IPS-NIHi11 (cell line): ENCODE measurements at regions not wholly inside any gene's neighbourhood (a gene's known extent, or its start where the extent isn't known, plus 50 kb on each side); places are given as distances from the start of the nearest gene placed in this dataset.
"Not testable (repeated sequence)": the region's sequence is repeated elsewhere in the genome, so short reads cannot be mapped to it uniquely, and the experiment has no call there.

ENCODE experiments used
- DNase-seq: peaks from one replicate; pipeline ENCODE4 v3.0.0; 2012; ENCODE audit warnings: mixed read lengths, low spot score

GRCh38 chr12:19666070-19666469 lies 226.8 kb downstream of the AEBP2 start:
- DNase-seq = no peak

GRCh38 chr12:19669793-19670192 lies 230.5 kb downstream of the AEBP2 start:
- DNase-seq = no peak

GRCh38 chr12:19671695-19672094 lies 232.4 kb downstream of the AEBP2 start:
- DNase-seq = no peak

GRCh38 chr12:19674437-19674836 lies 235.1 kb downstream of the AEBP2 start:
- DNase-seq = no peak

GRCh38 chr12:19675361-19675760 lies 236.1 kb downstream of the AEBP2 start:
- no peak for DNase-seq

GRCh38 chr12:19678501-19678900 lies 239.2 kb downstream of the AEBP2 start:
- not testable (repeated sequence) for DNase-seq

- DNase-seq = no peak
Observed at GRCh38 chr12:19681007-19681406, 241.7 kb downstream of the AEBP2 start.

GRCh38 chr12:19683178-19683927 lies 244.1 kb downstream of the AEBP2 start:
- DNase-seq = no peak

GRCh38 chr12:19687371-19687770 lies 248.1 kb downstream of the AEBP2 start:
- no peak for DNase-seq

- no peak for DNase-seq
Observed at GRCh38 chr12:19688532-19688931, 249.2 kb downstream of the AEBP2 start.

GRCh38 chr12:19689226-19689625 lies 249.9 kb downstream of the AEBP2 start:
- no peak for DNase-seq

GRCh38 chr12:19689801-19690472 lies 250.6 kb downstream of the AEBP2 start:
- peak; percentile 42 for DNase-seq

GRCh38 chr12:19692091-19692490 lies 252.8 kb downstream of the AEBP2 start:
- DNase-seq = no peak

GRCh38 chr12:19692566-19692965 lies 253.3 kb downstream of the AEBP2 start:
- no peak for DNase-seq

- DNase-seq = no peak
Observed at GRCh38 chr12:19694627-19695026, 255.3 kb downstream of the AEBP2 start.

- no peak for DNase-seq
Observed at GRCh38 chr12:19695244-19696098, 256.2 kb downstream of the AEBP2 start.

- DNase-seq = no peak
Observed at GRCh38 chr12:19700969-19701368, 261.7 kb downstream of the AEBP2 start.

- DNase-seq = no peak
Observed at GRCh38 chr12:19704966-19705365, 265.7 kb downstream of the AEBP2 start.

GRCh38 chr12:19706936-19707335 lies 267.6 kb downstream of the AEBP2 start:
- DNase-seq = no peak

- DNase-seq = no peak
Observed at GRCh38 chr12:19707948-19708409, 268.7 kb downstream of the AEBP2 start.

GRCh38 chr12:19709889-19710288 lies 270.6 kb downstream of the AEBP2 start:
- DNase-seq = no peak
